ENCODE measurements at regions not wholly inside any gene's neighbourhood (a gene's known extent, or its start where the extent isn't known, plus 50 kb on each side); places are given as distances from the start of the nearest gene placed in this dataset.

DNA sequence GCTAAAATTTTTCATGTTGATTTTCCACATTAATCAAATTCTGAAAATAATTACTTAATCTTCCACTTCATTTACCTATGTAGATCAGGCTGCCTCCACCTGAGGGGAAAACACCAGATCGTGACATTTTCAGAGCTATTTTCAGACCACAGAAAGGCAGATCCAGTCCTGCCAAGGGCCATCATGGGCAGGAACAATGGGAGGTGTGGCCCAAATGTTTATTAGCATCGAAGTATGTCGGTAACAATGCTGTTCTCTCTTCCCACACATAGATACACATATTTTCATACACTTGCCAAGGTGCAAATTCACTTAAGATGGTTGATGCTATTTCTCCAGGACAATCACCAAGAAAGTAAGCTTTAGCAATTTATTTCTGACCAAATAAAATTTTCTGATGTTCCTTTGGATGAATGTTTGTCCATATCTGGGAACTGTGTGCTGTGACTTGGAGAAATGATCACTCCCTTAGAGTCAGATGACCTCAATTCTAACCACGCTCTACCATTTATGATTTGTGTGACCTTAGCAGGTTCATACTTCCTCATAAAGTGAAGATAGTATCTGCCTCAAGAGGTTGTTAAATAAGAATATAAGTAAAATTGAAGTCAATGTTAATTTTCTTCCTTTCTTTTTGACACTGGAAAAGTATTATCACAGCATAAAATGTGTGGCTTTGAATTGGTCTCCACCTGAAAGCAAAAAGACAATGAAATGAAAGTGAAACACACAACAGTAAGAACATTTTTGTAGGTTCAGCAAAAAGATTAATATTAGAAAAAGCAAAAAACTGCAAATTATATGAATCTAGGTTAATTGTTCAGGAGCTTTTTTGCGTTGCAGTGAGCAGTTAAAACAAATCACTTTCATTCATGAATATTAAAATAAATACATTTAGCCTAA is 310.4 kb upstream of the PHF14 start:
- TF ChIP-seq, protein P1, sequence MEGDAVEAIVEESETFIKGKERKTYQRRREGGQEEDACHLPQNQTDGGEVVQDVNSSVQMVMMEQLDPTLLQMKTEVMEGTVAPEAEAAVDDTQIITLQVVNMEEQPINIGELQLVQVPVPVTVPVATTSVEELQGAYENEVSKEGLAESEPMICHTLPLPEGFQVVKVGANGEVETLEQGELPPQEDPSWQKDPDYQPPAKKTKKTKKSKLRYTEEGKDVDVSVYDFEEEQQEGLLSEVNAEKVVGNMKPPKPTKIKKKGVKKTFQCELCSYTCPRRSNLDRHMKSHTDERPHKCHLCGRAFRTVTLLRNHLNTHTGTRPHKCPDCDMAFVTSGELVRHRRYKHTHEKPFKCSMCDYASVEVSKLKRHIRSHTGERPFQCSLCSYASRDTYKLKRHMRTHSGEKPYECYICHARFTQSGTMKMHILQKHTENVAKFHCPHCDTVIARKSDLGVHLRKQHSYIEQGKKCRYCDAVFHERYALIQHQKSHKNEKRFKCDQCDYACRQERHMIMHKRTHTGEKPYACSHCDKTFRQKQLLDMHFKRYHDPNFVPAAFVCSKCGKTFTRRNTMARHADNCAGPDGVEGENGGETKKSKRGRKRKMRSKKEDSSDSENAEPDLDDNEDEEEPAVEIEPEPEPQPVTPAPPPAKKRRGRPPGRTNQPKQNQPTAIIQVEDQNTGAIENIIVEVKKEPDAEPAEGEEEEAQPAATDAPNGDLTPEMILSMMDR (IDR thresholded peaks at IDR 0.05) = no peak
- no peak for TF ChIP-seq POLR2A (IDR thresholded peaks at IDR 0.05)

Measured in upper lobe of left lung (tissue), 4 donors.